Astrocyte (in vitro differentiated cells and primary cell): ENCODE measurements at regions not wholly inside any gene's neighbourhood (a gene's known extent, or its start where the extent isn't known, plus 50 kb on each side); places are given as distances from the start of the nearest gene placed in this dataset.

Source experiments
- CTCF ChIP-seq: IDR thresholded peaks from 2 replicates; pipeline ENCODE4 v1.5.1; 2011; ENCODE audit warnings: low read depth, mild to moderate bottlenecking, inconsistent platforms, low read length, moderate library complexity; ENCODE audit not compliant: insufficient read depth
- EZH2 ChIP-seq: IDR thresholded peaks from 2 replicates; pipeline ENCODE4 v1.6.1; 2012; ENCODE audit warnings: mild to moderate bottlenecking, low read length, inconsistent platforms; ENCODE audit not compliant: insufficient read depth

- TF ChIP-seq CTCF (no peak), EZH2 (no peak)
These were observed 186.4 kb downstream of the ANAPC1 start for GRCh38 chr2:111697560-111697959.
